Breast epithelium (tissue), 3 donors: ENCODE measurements at regions not wholly inside any gene's neighbourhood (a gene's known extent, or its start where the extent isn't known, plus 50 kb on each side); places are given as distances from the start of the nearest gene placed in this dataset.

Experiments
- POLR2A ChIP-seq: fragments of 450-650 bp; IDR thresholded peaks from one replicate; pipeline ENCODE4 v1.6.1; 2016; ENCODE audit warnings: antibody characterized with exemption, mild to moderate bottlenecking, moderate library complexity
- TF ChIP-seq, protein P1 (sequence below), 3 donors: fragments of 450-650 bp; IDR thresholded peaks; one replicate each; pipeline ENCODE4 v1.5.1; 2016 to 2017; ENCODE audit warnings: antibody characterized with exemption in 3 of 3, mild to moderate bottlenecking in 3 of 3, moderate library complexity in 3 of 3

DNA sequence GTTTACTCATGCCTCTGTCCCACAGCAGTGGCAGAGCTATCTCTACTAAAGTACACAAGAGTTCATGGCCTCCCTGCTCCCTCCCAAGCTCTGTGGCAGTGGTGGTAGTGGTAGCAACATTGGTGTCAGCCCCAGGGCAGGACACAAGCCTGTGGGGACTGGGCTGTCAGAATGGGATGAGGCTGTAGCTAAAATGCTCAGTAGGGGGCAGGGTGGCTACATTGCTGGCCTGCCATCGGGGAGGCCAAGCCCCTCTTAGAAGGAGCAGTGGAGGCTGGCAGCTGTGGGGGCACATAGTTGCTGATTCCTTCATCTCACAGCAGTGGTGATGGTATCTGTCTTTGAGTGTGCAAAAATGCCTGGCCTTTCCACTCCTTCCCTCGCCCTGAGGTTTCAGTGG, 461.7 kb downstream of the PCDH18 start:
- TF ChIP-seq, protein P1, sequence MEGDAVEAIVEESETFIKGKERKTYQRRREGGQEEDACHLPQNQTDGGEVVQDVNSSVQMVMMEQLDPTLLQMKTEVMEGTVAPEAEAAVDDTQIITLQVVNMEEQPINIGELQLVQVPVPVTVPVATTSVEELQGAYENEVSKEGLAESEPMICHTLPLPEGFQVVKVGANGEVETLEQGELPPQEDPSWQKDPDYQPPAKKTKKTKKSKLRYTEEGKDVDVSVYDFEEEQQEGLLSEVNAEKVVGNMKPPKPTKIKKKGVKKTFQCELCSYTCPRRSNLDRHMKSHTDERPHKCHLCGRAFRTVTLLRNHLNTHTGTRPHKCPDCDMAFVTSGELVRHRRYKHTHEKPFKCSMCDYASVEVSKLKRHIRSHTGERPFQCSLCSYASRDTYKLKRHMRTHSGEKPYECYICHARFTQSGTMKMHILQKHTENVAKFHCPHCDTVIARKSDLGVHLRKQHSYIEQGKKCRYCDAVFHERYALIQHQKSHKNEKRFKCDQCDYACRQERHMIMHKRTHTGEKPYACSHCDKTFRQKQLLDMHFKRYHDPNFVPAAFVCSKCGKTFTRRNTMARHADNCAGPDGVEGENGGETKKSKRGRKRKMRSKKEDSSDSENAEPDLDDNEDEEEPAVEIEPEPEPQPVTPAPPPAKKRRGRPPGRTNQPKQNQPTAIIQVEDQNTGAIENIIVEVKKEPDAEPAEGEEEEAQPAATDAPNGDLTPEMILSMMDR (IDR thresholded peaks at IDR 0.05): no peak
- no peak for TF ChIP-seq POLR2A
